GM13977 (cell line): ENCODE measurements at regions not wholly inside any gene's neighbourhood (a gene's known extent, or its start where the extent isn't known, plus 50 kb on each side); places are given as distances from the start of the nearest gene placed in this dataset.

ENCODE experiments used
- DNase-seq: peaks from one replicate; pipeline ENCODE4 v3.0.0; 2012; ENCODE audit warnings: low spot score
- CTCF ChIP-seq: IDR thresholded peaks from 2 replicates; pipeline ENCODE4 v1.5.1; 2012; ENCODE audit warnings: mild to moderate bottlenecking, control low read depth; ENCODE audit not compliant: insufficient read depth; ENCODE audit errors: extremely low read depth, missing control alignments
- in situ Hi-C: fragments of 300-500 bp; cut with MboI; formaldehyde crosslinking; loops from one replicate; pipeline ENCODE4 v1.12.0; 2022; ENCODE audit warnings: low sequenced_read_pairs, low pct_unique_long_range_greater_than_20kb, mixed read lengths, inconsistent platforms; ENCODE audit not compliant: unreplicated experiment

- in situ Hi-C loops: no loop called here
- no peak for DNase-seq
- TF ChIP-seq CTCF: no peak
Measured at GRCh38 chrX:109926118-109926517, 76.8 kb upstream of the TMEM164 start.

- in situ Hi-C loops: no loop called here
- TF ChIP-seq CTCF: no peak
- DNase-seq: no peak
Measured at GRCh38 chrX:109926743-109927662, 75.9 kb upstream of the TMEM164 start.

- in situ Hi-C loops: no loop called here
- no peak for DNase-seq
- TF ChIP-seq CTCF: no peak
Measured at GRCh38 chrX:109927663-109928273, 75.1 kb upstream of the TMEM164 start.

- TF ChIP-seq CTCF: no peak
- in situ Hi-C loops: no loop called here
Measured at GRCh38 chrX:109928596-109929335, 74.1 kb upstream of the TMEM164 start.

DNA sequence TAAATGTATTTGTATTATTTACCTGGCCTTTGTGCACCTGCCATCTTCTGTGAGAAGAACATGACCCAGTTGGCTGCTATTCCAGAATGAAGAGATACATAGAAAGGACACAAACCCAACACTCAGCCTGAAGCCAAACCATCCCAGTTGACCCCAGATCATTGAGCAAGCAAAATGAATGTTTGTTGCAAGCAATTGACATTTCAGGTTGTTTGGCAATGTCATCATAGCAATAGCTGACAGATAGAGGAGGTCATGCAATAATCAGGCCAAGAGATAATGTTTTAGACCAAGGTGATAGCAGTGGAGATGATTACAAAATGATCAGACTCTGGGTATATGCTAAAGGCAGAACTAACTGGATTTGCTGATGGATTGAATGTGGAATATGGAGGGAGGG is 71.2 kb upstream of the TMEM164 start:
- in situ Hi-C loops: no loop called here
- no peak for DNase-seq
- TF ChIP-seq CTCF: no peak

More at GRCh38 chrX:109928596-109929335, 74.1 kb upstream of the TMEM164 start:
- no peak for DNase-seq

- no peak for TF ChIP-seq CTCF
- in situ Hi-C loops: no loop called here
- DNase-seq: no peak
Measured at GRCh38 chrX:109934434-109934833, 68.5 kb upstream of the TMEM164 start.
